Activated naive CD4-positive, alpha-beta T cell treated with anti-CD3 and anti-CD28 coated beads for 36 hours (primary cell): ENCODE measurements at regions not wholly inside any gene's neighbourhood (a gene's known extent, or its start where the extent isn't known, plus 50 kb on each side); places are given as distances from the start of the nearest gene placed in this dataset.

Source experiments
- CTCF ChIA-PET: fragments of 350-600 bp; sonication (Branson Sonifier 250); formaldehyde crosslinking; loops from one replicate; lab custom pipeline; 2021; ENCODE audit warnings: antibody characterized with exemption; lab: Charles Lee
- DNase-seq: peaks from one replicate; pipeline ENCODE4 v3.0.0-alpha.2; 2020
- H3K27ac Mint-ChIP-seq: one replicate; pipeline ENCODE4 v1.8.0; 2021; ENCODE audit warnings: mild to moderate bottlenecking, mixed read lengths
- H3K27me3 Mint-ChIP-seq: one replicate; pipeline ENCODE4 v1.8.0; 2021; ENCODE audit warnings: low read depth, mixed read lengths
- H3K36me3 Mint-ChIP-seq: one replicate; pipeline ENCODE4 v1.8.0; 2021; ENCODE audit warnings: low read depth, mixed read lengths
- H3K4me1 Mint-ChIP-seq: one replicate; pipeline ENCODE4 v1.8.0; 2021; ENCODE audit warnings: low read depth, mixed read lengths
- H3K4me3 Mint-ChIP-seq: one replicate; pipeline ENCODE4 v1.8.0; 2021; ENCODE audit warnings: mild to moderate bottlenecking, moderate library complexity, mixed read lengths
- H3K9me3 Mint-ChIP-seq: one replicate; pipeline ENCODE4 v1.8.0; 2021; ENCODE audit warnings: mixed read lengths
- intact Hi-C: fragments of 100-400 bp; cut with micrococcal nuclease; formaldehyde crosslinking; loops from one replicate; pipeline ENCODE4 v1.15.1; 2023

- Mint-ChIP-seq H3K9me3 (no peaks in the 10 kb centered on the region), H3K36me3 (no peaks in the 10 kb centered on the region), H3K27me3 (no peaks in the 10 kb centered on the region), H3K4me1 (no peaks in the 10 kb centered on the region), H3K27ac (no peak overlapping the region), H3K4me3 (no peak overlapping the region)
- CTCF ChIA-PET: interaction anchor here (1.3 kb wide), 1 partner anchor 114 kb away, joined by 4 read pairs; no protein-coding TSS in a partner anchor
- intact Hi-C loops: no loop called here
- DNase-seq: no peak
These were observed 90.8 kb downstream of the RHOB start for GRCh38 chr2:20537423-20538307.

GRCh38 chr2:20538308-20539132 is 91.6 kb downstream of the RHOB start:
- DNase-seq: no peak
- no peaks in the 10 kb centered on the region for H3K9me3 Mint-ChIP-seq
- CTCF ChIA-PET: interaction anchor here (1.3 kb wide), 1 partner anchor 113 kb away, joined by 4 read pairs; no protein-coding TSS in a partner anchor
- intact Hi-C loops: no loop called here
- no peak overlapping the region for H3K27ac Mint-ChIP-seq
- H3K36me3 Mint-ChIP-seq: no peaks in the 10 kb centered on the region
- no peaks in the 10 kb centered on the region for H3K27me3 Mint-ChIP-seq
- no peaks in the 10 kb centered on the region for H3K4me1 Mint-ChIP-seq
- H3K4me3 Mint-ChIP-seq: no peak overlapping the region

- H3K36me3 Mint-ChIP-seq: no peaks in the 10 kb centered on the region
- DNase-seq: no peak
- no peaks in the 10 kb centered on the region for H3K27me3 Mint-ChIP-seq
- intact Hi-C loops: no loop called here
- H3K4me1 Mint-ChIP-seq: no peaks in the 10 kb centered on the region
- no peaks in the 10 kb centered on the region for H3K9me3 Mint-ChIP-seq
- H3K27ac Mint-ChIP-seq: no peak overlapping the region
- CTCF ChIA-PET: no interaction called here
- H3K4me3 Mint-ChIP-seq: no peak overlapping the region
These were observed 92.4 kb downstream of the RHOB start for GRCh38 chr2:20539133-20539719.

- no peaks in the 10 kb centered on the region for H3K4me1 Mint-ChIP-seq
- no peaks in the 10 kb centered on the region for H3K27me3 Mint-ChIP-seq
- intact Hi-C loops: no loop called here
- H3K9me3 Mint-ChIP-seq: no peaks in the 10 kb centered on the region
- H3K4me3 Mint-ChIP-seq: no peak overlapping the region
- CTCF ChIA-PET: no interaction called here
- H3K36me3 Mint-ChIP-seq: no peaks in the 10 kb centered on the region
- H3K27ac Mint-ChIP-seq: no peak overlapping the region
- DNase-seq: no peak
These were observed 93.1 kb downstream of the RHOB start for GRCh38 chr2:20539776-20540586.

DNA sequence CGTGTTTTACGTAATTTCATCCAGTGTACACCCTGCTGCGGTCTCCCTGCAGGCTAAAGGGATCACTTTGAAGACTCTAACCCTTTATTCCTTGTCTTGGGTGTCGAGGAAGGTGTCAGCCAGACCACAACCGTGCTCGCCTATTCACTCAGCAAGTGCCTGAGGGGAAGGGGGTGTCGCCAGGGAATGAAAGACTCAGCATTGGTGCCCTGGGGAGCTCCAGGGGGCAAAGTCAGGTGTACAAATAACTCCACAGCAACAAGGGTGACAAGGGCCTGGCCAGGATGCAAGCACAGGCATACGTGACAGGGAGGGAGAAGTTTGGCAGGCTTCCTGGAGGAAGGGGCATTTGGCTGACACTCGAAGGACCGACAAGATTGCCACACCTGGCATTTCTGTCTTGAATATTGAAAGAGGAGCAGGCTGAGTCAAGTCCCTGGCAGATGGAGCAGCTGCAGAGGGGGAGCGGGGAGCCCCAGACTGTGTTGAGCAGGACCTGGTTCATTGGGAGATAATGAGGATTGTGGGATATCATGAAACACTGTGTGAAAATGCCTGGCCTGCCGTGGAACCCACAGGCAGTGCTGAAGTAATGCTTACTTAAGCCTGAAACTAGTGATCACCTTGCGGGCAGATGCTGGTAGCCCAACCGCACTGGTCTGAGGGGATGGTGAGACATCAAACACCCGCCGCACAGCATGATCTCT is 93.9 kb downstream of the RHOB start:
- H3K27me3 Mint-ChIP-seq: no peaks in the 10 kb centered on the region
- intact Hi-C loops: no loop called here
- H3K36me3 Mint-ChIP-seq: no peaks in the 10 kb centered on the region
- no peak overlapping the region for H3K4me3 Mint-ChIP-seq
- no peak for DNase-seq
- H3K9me3 Mint-ChIP-seq: no peaks in the 10 kb centered on the region
- H3K27ac Mint-ChIP-seq: no peak overlapping the region
- H3K4me1 Mint-ChIP-seq: no peaks in the 10 kb centered on the region
- CTCF ChIA-PET: no interaction called here

DNA sequence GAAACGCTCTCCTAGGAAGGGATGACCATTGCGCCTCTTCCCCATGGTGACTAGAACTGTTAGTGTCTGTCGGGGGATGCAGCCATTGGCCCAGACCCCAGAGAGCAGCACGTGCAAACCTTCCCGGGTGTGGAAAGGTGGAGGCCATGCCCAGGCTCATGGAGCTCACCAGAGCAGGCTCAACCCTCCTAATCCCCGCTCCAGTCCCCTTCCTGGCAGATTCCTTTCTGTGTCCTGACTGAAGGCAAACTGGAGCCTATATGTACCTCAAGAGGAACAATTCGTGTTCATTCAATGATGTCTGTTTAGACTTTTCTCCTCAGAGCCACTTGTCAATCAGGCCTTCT is 94.4 kb downstream of the RHOB start:
- DNase-seq: no peak
- CTCF ChIA-PET: no interaction called here
- Mint-ChIP-seq H3K36me3 (no peaks in the 10 kb centered on the region), H3K4me3 (no peak overlapping the region), H3K9me3 (no peaks in the 10 kb centered on the region), H3K4me1 (no peaks in the 10 kb centered on the region), H3K27me3 (no peaks in the 10 kb centered on the region), H3K27ac (no peak overlapping the region)
- intact Hi-C loops: no loop called here

- CTCF ChIA-PET: no interaction called here
- no peaks in the 10 kb centered on the region for H3K27me3 Mint-ChIP-seq
These were observed 94.8 kb downstream of the RHOB start for GRCh38 chr2:20541651-20542050.

DNA sequence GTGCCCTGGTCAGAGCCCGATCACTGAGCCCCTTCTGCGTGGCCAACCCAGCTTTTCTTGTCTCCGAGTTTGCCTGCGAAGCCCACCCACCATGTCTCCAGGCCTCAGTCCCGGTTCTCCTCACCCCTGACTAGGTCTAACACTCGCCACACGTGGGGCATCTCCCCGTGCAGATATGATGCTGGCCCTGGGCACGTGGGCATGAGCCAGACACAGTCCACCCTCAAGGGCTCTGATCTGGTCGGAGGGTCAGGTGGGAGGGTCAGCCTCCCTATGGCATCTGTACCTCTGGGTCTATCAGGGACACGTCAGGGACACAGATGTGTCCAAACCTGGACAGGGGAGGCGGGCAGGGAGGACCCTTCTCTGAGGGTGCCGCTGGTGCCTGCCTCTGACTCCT is 95.4 kb downstream of the RHOB start:
- Mint-ChIP-seq H3K36me3 (no peaks in the 10 kb centered on the region), H3K27ac (no peak overlapping the region), H3K4me1 (no peaks in the 10 kb centered on the region), H3K27me3 (no peaks in the 10 kb centered on the region), H3K4me3 (no peak overlapping the region), H3K9me3 (no peaks in the 10 kb centered on the region)
- intact Hi-C loops: no loop called here
- CTCF ChIA-PET: interaction anchor here (1.4 kb wide), 1 partner anchor 12 kb away, joined by 3 read pairs; no protein-coding TSS in a partner anchor
- DNase-seq: no peak

More at GRCh38 chr2:20541651-20542050, 94.8 kb downstream of the RHOB start:
- Mint-ChIP-seq H3K9me3 (no peaks in the 10 kb centered on the region), H3K4me3 (no peak overlapping the region), H3K4me1 (no peaks in the 10 kb centered on the region), H3K27ac (no peak overlapping the region), H3K36me3 (no peaks in the 10 kb centered on the region)
- intact Hi-C loops: no loop called here
- DNase-seq: no peak

DNA sequence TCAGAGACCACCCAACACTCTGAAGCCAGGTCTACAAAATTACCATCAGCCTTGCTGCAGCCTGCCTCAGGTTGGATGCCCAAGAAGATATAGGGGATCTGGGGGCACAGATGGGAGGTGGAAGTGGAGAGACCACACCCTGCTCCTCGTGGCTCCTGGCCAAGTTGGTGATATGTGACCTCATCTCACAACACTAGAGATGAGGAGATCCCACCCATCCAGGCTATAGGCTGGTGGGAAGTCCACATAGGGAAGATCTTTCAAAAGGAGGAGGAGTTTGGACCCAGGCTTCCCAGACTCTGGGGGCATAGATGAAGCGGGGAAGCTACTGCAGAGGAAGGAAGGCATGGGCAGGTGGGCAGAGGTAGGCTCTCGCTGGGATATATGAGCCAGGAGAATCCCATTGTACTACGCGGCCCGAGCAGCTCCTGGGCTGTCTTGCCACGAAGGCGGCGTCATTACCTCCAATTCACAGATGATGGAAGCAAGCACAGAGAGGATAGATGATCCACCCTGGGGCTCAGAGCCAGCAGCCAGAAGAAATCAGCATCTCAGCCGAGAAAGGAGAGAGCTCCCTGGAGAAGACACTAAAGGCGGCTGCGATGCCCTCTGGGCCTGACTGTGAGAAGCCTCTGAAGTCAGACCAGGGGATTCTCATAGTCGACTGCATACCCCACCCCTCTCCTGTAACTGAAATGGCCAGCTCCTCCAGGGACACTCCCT is 96.0 kb downstream of the RHOB start:
- Mint-ChIP-seq H3K27me3 (no peaks in the 10 kb centered on the region), H3K4me3 (no peak overlapping the region), H3K9me3 (no peaks in the 10 kb centered on the region), H3K4me1 (no peaks in the 10 kb centered on the region), H3K36me3 (no peaks in the 10 kb centered on the region), H3K27ac (no peak overlapping the region)
- no peak for DNase-seq
- intact Hi-C loops: no loop called here
- CTCF ChIA-PET: interaction anchor here (0.6 to 1.4 kb wide), 2 partner anchors 13 to 414 kb away, joined by 3 to 4 read pairs; no protein-coding TSS in a partner anchor

GRCh38 chr2:20543469-20544152 is 96.7 kb downstream of the RHOB start:
- no peaks in the 10 kb centered on the region for H3K4me1 Mint-ChIP-seq
- no peak overlapping the region for H3K27ac Mint-ChIP-seq
- no peaks in the 10 kb centered on the region for H3K9me3 Mint-ChIP-seq
- no peaks in the 10 kb centered on the region for H3K27me3 Mint-ChIP-seq
- H3K4me3 Mint-ChIP-seq: no peak overlapping the region
- intact Hi-C loops: no loop called here
- CTCF ChIA-PET: interaction anchor here (0.6 to 1.4 kb wide), 2 partner anchors 13 to 414 kb away, joined by 3 to 4 read pairs; no protein-coding TSS in a partner anchor
- no peak for DNase-seq
- H3K36me3 Mint-ChIP-seq: no peaks in the 10 kb centered on the region
